Endothelial cell of umbilical vein (primary cell): ENCODE measurements at regions not wholly inside any gene's neighbourhood (a gene's known extent, or its start where the extent isn't known, plus 50 kb on each side); places are given as distances from the start of the nearest gene placed in this dataset.

Experiments used
- BruUV-seq: library from RNA; stranded (reverse); fragments of 400-500 nt; replicated peaks from 2 replicates; lab custom pipeline; 2021; lab: Mats Ljungman, UMichigan
- CTCF ChIA-PET: fragments of 300-600, 350-600 bp; sonication (Branson Sonifier 250); formaldehyde crosslinking; loops from one replicate; lab custom pipeline; 2021; ENCODE audit warnings: antibody characterized with exemption, inconsistent platforms; lab: Charles Lee
- POLR2A ChIA-PET: fragments of 300-600, 350-600 bp; sonication (Branson Sonifier 250); formaldehyde crosslinking; loops from one replicate; lab custom pipeline; 2021; ENCODE audit warnings: antibody characterized with exemption, inconsistent platforms; lab: Charles Lee
- DNase-seq: peaks from one replicate; pipeline ENCODE4 v3.0.0-alpha.2; 2011; ENCODE audit warnings: low read depth, low spot score
- FAIRE-seq: peaks from 2 replicates; lab custom pipeline; 2011; peaks lifted over from hg19 to GRCh38; lab: Jason Lieb, UNC
- H2AFZ ChIP-seq: 2 replicates; pipeline ENCODE4 v1.6.0; 2012; ENCODE audit warnings: low read depth, low read length, control low read depth, inconsistent platforms
- H3K27ac ChIP-seq: 2 replicates; pipeline ENCODE4 v1.5.1; 2011; ENCODE audit warnings: low read depth, mild to moderate bottlenecking, control low read depth, low read length, moderate library complexity; ENCODE audit not compliant: insufficient read depth
- H3K27me3 ChIP-seq, 2 experiments: 2 replicates each; pipeline versions ENCODE4 v1.6.0 to v1.6.1; 2011; ENCODE audit warnings: low read length in 2 of 2, mixed read lengths in 1 of 2; ENCODE audit not compliant: control insufficient read depth in 2 of 2, insufficient read depth in 2 of 2
- H3K36me3 ChIP-seq, 2 experiments: 2 replicates in 1 of 2; 3 replicates in 1 of 2; pipeline ENCODE4 v1.5.1; 2011; ENCODE audit warnings: low read length in 2 of 2, mild to moderate bottlenecking in 1 of 2, moderate library complexity in 1 of 2; ENCODE audit not compliant: control insufficient read depth in 2 of 2, insufficient read depth in 2 of 2; ENCODE audit errors: extremely low read depth in 1 of 2
- H3K4me1 ChIP-seq: 3 replicates; pipeline ENCODE4 v1.5.1; 2011; ENCODE audit warnings: mild to moderate bottlenecking, low read length; ENCODE audit not compliant: control insufficient read depth, insufficient read depth; ENCODE audit errors: extremely low read depth
- H3K4me2 ChIP-seq: 2 replicates; pipeline ENCODE4 v1.6.1; 2011; ENCODE audit warnings: low read length, control low read depth, mixed read lengths; ENCODE audit not compliant: insufficient read depth
- H3K4me3 ChIP-seq, 3 experiments: fragments of 200-600 bp in 1 of 3; sonication (generic), shearing (Covaris generic) in 1 of 3; replicated peaks in 1 of 3; 2 replicates each; pipeline ENCODE4 v1.5.1; 2011 to 2016; ENCODE audit warnings: control low read depth in 3 of 3, low read length in 3 of 3, mild to moderate bottlenecking in 2 of 3, inconsistent platforms in 1 of 3, low read depth in 1 of 3, moderate library complexity in 1 of 3; ENCODE audit not compliant: insufficient read depth in 1 of 3
- H3K79me2 ChIP-seq: 2 replicates; pipeline ENCODE4 v1.6.0; 2012; ENCODE audit warnings: low read length, inconsistent platforms; ENCODE audit not compliant: control insufficient read depth, insufficient read depth
- H3K9ac ChIP-seq: replicated peaks from 2 replicates; pipeline ENCODE3; 2011; ENCODE audit warnings: low read length, control low read depth; ENCODE audit not compliant: insufficient read depth; ENCODE audit errors: extremely low read depth
- H3K9me1 ChIP-seq: replicated peaks from 3 replicates; pipeline ENCODE4 v1.6.0; 2011; ENCODE audit warnings: mild to moderate bottlenecking, low read length; ENCODE audit not compliant: control insufficient read depth, insufficient read depth; ENCODE audit errors: extremely low read depth
- H3K9me3 ChIP-seq: replicated peaks from 2 replicates; pipeline ENCODE4 v1.5.1; 2012; ENCODE audit warnings: low read length, inconsistent platforms; ENCODE audit not compliant: control insufficient read depth, insufficient read depth
- H4K20me1 ChIP-seq: replicated peaks from 2 replicates; pipeline ENCODE3; 2011; ENCODE audit warnings: mild to moderate bottlenecking, low read length; ENCODE audit not compliant: control insufficient read depth, insufficient read depth; ENCODE audit errors: extremely low read depth
- EZH2 ChIP-seq: IDR thresholded peaks from 2 replicates; pipeline ENCODE4 v1.6.1; 2012; ENCODE audit warnings: borderline replicate concordance, low read depth, mild to moderate bottlenecking, moderate library complexity, low read length, inconsistent platforms; ENCODE audit not compliant: severe bottlenecking
- FOS ChIP-seq: IDR thresholded peaks from 2 replicates; pipeline ENCODE4 v1.6.1; 2011; ENCODE audit warnings: mild to moderate bottlenecking, low read length, moderate library complexity, borderline replicate concordance; ENCODE audit not compliant: insufficient read depth
- GATA2 ChIP-seq: IDR thresholded peaks from 2 replicates; pipeline ENCODE4 v1.7.0; 2011; ENCODE audit warnings: low read depth, mild to moderate bottlenecking, moderate library complexity, mixed read lengths, low read length; ENCODE audit not compliant: insufficient read length, insufficient read depth
- JUN ChIP-seq: IDR thresholded peaks from 2 replicates; pipeline ENCODE4 v1.6.1; 2011; ENCODE audit warnings: borderline replicate concordance, low read depth; ENCODE audit not compliant: insufficient read length, insufficient read depth
- MYC ChIP-seq: IDR thresholded peaks from one replicate; pipeline ENCODE4 v1.6.1; 2011; ENCODE audit warnings: mild to moderate bottlenecking, low read depth, low read length
- POLR2A ChIP-seq: IDR thresholded peaks from 2 replicates; pipeline ENCODE4 v1.6.1; 2012; ENCODE audit warnings: low read depth, mild to moderate bottlenecking, control low read depth, low read length
- POLR2AphosphoS5 ChIP-seq: IDR thresholded peaks from 2 replicates; pipeline ENCODE4 v1.6.1; 2012; ENCODE audit warnings: low read depth, mild to moderate bottlenecking, control low read depth, low read length, moderate library complexity; ENCODE audit not compliant: insufficient read depth
- dilution Hi-C: fragments of 300-500 bp; cut with MboI; formaldehyde crosslinking; loops from one replicate; pipeline ENCODE4 v1.15.0; 2019; ENCODE audit warnings: low sequenced_read_pairs; ENCODE audit not compliant: extremely low pct_ligation_motif_present
- intact Hi-C: fragments of 100-400 bp; cut with micrococcal nuclease; formaldehyde crosslinking; loops from one replicate; pipeline ENCODE4 v1.10.0; 2022
- TF ChIP-seq, protein P1 (sequence below): IDR thresholded peaks from 2 replicates; pipeline ENCODE4 v1.6.1; 2011; ENCODE audit not compliant: insufficient read depth, insufficient read length
- TF ChIP-seq, protein P2 (sequence below), 2 donors: IDR thresholded peaks; 1 replicate in 1 of 2; 2 replicates in 1 of 2; pipeline ENCODE4 v1.5.1; 2011; ENCODE audit warnings: low read length in 2 of 2, mild to moderate bottlenecking in 2 of 2, moderate library complexity in 2 of 2, control low read depth in 1 of 2, inconsistent platforms in 1 of 2, low read depth in 1 of 2; ENCODE audit not compliant: insufficient read depth in 1 of 2; ENCODE audit errors: extremely low read depth in 1 of 2

DNA sequence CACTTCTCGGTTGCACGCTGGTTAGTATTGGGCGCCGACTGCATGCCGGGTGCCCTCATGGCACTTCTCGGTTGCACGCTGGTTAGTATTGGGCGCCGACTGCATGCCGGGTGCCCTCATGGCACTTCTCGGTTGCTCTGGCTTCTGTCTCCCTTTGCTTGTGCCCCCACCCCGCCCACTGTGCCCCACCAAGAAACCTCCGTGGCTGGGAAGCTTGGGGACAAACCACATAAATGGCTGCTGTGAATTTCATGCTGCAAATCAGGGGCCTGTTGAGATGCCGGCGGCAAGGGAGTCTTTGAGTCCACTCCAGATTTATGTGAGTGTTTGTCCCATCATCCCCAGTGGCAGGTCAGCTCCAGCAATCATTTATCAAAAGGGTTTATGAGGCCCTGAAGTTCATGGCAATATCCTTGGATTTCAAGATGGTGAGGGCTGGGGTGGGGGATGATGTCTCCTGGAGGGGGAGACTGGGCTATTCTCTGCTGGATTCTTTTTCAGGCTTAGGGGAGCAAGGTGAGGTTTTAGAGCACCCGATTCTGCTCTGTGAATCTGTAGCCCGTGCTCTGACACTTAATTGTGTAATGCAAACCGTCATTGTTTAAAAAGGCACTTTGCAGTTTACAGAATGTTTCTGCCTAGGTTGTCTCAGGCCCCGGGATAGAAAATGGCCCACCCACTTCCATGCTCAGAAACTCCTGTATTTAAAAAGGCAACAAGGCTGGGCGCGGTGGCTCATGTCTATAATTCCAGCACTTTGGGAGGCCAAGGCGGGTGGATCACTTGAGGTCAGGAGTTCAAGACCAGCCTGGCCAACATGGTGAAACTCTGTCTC lies 51.2 kb upstream of the CIBAR2 start:
- no peaks in the 10 kb centered on the region for H3K27me3 ChIP-seq
- BruUV-seq = no TSS peak
- intact Hi-C loops (no loop called here), dilution Hi-C loops (no loop called here)
- CTCF ChIA-PET = interaction anchor here (0.9 to 2.5 kb wide), 4 partner anchors 8 to 49 kb away, joined by 3 to 16 read pairs (median 6); no protein-coding TSS in a partner anchor
- no peaks in the 10 kb centered on the region for H3K79me2 ChIP-seq
- H3K4me1 ChIP-seq = peaks cover 12% of the 10 kb centered on the region
- no peak overlapping the region for H3K27ac ChIP-seq
- no peaks in the 10 kb centered on the region for H3K9me3 ChIP-seq
- no peaks in the 10 kb centered on the region for H3K9me1 ChIP-seq
- no peaks in the 10 kb centered on the region for H4K20me1 ChIP-seq
- POLR2A ChIA-PET = no interaction called here
- DNase-seq (no peak), FAIRE-seq (no peak)
- H2AFZ ChIP-seq = no peak overlapping the region
- TF ChIP-seq EZH2 = no peak
- no peak for TF ChIP-seq GATA2
- no peak for TF ChIP-seq JUN
- no peak for TF ChIP-seq POLR2AphosphoS5
- TF ChIP-seq, protein P1, sequence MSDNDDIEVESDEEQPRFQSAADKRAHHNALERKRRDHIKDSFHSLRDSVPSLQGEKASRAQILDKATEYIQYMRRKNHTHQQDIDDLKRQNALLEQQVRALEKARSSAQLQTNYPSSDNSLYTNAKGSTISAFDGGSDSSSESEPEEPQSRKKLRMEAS = no peak
- TF ChIP-seq MYC = no peak
- no peak overlapping the region for H3K4me2 ChIP-seq
- H3K36me3 ChIP-seq = no peaks in the 10 kb centered on the region
- no peak overlapping the region for H3K4me3 ChIP-seq
- no peak overlapping the region for H3K9ac ChIP-seq

DNA sequence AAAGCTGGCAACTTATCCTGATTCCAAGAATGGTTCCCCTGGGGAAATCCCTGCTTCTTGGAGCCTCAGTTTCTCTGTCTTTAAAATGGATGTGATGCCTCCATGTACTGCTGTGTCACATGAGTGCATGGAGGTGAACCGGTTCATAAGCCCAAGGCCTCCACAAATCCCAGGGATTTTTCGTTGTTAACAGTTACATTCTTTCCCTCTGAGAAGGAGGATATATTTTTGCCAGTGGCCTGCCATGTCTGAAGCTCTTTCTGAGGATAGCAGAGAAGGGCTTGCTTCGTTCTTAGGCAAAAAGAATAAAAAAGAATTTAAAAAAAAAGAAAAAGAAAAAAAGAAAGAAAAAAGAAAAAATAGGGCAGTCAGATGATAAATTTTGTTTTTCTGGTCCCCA lies 52.2 kb upstream of the CIBAR2 start:
- TF ChIP-seq EZH2 = no peak
- no peak for TF ChIP-seq MYC
- TF ChIP-seq POLR2A = no peak
- no peak for TF ChIP-seq GATA2
- TF ChIP-seq, protein P2, sequence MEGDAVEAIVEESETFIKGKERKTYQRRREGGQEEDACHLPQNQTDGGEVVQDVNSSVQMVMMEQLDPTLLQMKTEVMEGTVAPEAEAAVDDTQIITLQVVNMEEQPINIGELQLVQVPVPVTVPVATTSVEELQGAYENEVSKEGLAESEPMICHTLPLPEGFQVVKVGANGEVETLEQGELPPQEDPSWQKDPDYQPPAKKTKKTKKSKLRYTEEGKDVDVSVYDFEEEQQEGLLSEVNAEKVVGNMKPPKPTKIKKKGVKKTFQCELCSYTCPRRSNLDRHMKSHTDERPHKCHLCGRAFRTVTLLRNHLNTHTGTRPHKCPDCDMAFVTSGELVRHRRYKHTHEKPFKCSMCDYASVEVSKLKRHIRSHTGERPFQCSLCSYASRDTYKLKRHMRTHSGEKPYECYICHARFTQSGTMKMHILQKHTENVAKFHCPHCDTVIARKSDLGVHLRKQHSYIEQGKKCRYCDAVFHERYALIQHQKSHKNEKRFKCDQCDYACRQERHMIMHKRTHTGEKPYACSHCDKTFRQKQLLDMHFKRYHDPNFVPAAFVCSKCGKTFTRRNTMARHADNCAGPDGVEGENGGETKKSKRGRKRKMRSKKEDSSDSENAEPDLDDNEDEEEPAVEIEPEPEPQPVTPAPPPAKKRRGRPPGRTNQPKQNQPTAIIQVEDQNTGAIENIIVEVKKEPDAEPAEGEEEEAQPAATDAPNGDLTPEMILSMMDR (IDR thresholded peaks at IDR 0.05; ENCODE audit: extremely low read depth in 1 of 2, insufficient read depth in 1 of 2, low read depth in 1 of 2, low read length in 2 of 2) = no peak
- TF ChIP-seq POLR2AphosphoS5 = no peak
- TF ChIP-seq, protein P1 = no peak
- TF ChIP-seq FOS = no peak
- no peak for TF ChIP-seq JUN
- no peak overlapping the region for H3K4me3 ChIP-seq
- H2AFZ ChIP-seq = no peak overlapping the region
- FAIRE-seq (no peak), DNase-seq (no peak)
- H3K36me3 ChIP-seq = no peaks in the 10 kb centered on the region
- no peak overlapping the region for H3K27ac ChIP-seq
- H3K27me3 ChIP-seq = no peaks in the 10 kb centered on the region
- ChIA-PET POLR2A (no interaction called here), CTCF (interaction anchor here (0.8 to 1.7 kb wide), 6 partner anchors 10 to 89 kb away, joined by 3 to 10 read pairs (median 4); no protein-coding TSS in a partner anchor)
- BruUV-seq = no TSS peak
- no peaks in the 10 kb centered on the region for H4K20me1 ChIP-seq
- no peaks in the 10 kb centered on the region for H3K9me1 ChIP-seq
- H3K79me2 ChIP-seq = no peaks in the 10 kb centered on the region
- no peak overlapping the region for H3K9ac ChIP-seq
- no peaks in the 10 kb centered on the region for H3K9me3 ChIP-seq
- intact Hi-C loops (no loop called here), dilution Hi-C loops (no loop called here)
- no peak overlapping the region for H3K4me2 ChIP-seq
- peaks cover 12% of the 10 kb centered on the region for H3K4me1 ChIP-seq
